ENCODE measurements at regions not wholly inside any gene's neighbourhood (a gene's known extent, or its start where the extent isn't known, plus 50 kb on each side); places are given as distances from the start of the nearest gene placed in this dataset.
"Not testable (repeated sequence)": the region's sequence is repeated elsewhere in the genome, so short reads cannot be mapped to it uniquely, and the experiment has no call there.

DNA sequence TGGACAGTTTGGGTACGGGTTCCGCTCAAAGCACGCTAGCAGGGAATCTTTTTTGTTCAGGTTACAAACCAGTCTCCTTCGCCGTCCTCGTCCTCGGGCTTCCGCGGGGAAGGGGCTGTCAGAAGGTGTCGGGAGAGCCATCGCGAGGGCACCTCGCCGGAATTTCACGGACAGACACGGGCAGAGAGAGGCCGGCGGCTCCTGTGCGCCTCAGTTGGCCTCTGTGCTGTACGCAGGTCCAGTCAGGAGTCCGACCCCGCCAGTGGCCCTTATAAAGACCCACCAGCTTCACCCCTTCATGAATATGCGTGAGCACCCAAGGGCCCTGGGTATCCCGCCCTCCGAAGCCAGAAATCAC lies 362.1 kb upstream of the DEFB115 start:
- H3K9me3 ChIP-seq (ENCODE audit: control insufficient read depth, insufficient read depth, low read length); H3K4me1 ChIP-seq (ENCODE audit: control insufficient read depth, insufficient read depth, low read length); H3K36me3 ChIP-seq (ENCODE audit: control insufficient read depth, insufficient read depth, low read length); H3K27ac ChIP-seq (ENCODE audit: low read depth, low read length); H3K27me3 ChIP-seq (ENCODE audit: control insufficient read depth, insufficient read depth, low read length); DNase-seq (ENCODE audit: low read depth in 4 of 6, low spot score in 6 of 6); H3K4me3 ChIP-seq (ENCODE audit: low read depth, low read length): not testable (repeated sequence)
- whole genome bisulfite sequencing (ENCODE audit: insufficient coverage): 10% methylated on average over 21 of the region's 25 CpGs

DNA sequence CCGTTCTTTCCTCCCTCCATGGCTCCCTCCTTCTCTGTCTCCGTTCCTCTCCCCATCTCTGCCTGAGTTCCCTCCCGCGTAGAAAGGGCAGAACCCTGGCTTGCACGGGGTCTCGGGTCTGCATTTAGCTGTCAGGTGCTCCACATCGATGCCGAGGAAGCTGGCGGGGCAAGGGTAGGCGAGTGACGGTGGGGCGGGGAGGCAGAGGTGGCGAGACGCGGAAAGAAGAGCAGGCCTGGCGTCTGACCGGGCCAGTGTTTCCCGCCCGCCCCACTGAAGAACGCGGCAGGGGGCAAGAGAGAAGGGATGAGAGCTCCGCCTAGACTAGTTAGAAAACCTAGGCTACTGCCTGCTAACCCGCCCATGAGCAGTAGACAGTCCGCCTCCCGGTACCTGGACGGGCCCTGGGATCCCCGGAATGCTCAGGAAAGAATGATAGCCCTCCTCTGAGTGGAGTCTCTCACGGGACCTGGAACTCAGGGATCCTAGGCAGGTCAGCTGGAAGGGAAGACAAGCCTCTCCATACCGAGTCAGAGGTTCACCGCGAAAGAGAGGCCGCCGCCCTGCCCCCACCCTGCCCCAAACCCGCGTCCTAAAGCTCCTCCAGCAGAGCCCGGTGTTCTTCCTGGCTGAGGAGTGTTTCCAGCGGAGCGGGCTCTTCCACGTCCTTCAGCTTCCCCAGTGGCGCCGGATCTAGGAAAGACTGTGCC lies 357.9 kb upstream of the DEFB115 start:
- H3K27me3 ChIP-seq (ENCODE audit: control insufficient read depth, insufficient read depth, low read length): not testable (repeated sequence)

DNA sequence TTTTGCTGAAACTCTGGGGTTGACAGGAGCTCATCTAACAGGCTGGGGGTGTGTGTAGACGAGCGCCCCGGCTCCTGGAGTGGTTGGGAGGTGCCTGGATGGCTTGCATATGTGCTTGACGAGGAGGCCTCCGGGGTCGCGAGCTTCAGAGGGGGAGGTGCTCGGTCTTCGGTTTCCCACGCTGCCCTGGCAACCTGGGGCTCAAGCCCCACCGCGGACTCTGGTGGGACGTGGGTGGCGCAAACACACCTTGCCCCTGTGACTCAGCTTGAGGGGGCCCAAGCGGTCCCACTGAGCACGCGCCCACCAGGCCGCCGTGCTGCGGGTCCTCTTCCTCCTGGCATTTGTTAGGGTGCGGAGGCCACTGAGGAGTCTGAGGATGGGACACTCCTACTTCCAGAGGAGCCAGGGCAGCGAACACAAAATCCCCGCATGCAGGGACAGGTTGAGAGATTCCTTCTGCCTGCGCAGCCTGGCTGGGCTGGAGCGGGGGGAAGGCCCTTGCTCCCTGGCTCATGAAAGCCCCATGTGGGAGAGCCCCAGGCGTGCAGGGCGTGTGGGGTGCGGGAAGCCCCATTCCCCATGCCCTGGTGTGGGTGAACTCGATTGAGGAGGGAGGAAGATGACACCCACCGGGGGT lies 357.3 kb upstream of the DEFB115 start:
- not testable (repeated sequence) for H3K9me3 ChIP-seq (ENCODE audit: control insufficient read depth, insufficient read depth, low read length); DNase-seq (ENCODE audit: low read depth in 4 of 6, low spot score in 6 of 6); H3K27ac ChIP-seq (ENCODE audit: low read depth, low read length); H3K36me3 ChIP-seq (ENCODE audit: control insufficient read depth, insufficient read depth, low read length); H3K4me1 ChIP-seq (ENCODE audit: control insufficient read depth, insufficient read depth, low read length); H3K27me3 ChIP-seq (ENCODE audit: control insufficient read depth, insufficient read depth, low read length); H3K4me3 ChIP-seq (ENCODE audit: low read depth, low read length)
- WGBS (ENCODE audit: insufficient coverage): 41% methylated on average over 24 of the region's 30 CpGs

More for the DNA sequence above, 357.9 kb upstream of the DEFB115 start:
- DNase-seq (ENCODE audit: low read depth in 4 of 6, low spot score in 6 of 6); H3K27ac ChIP-seq (ENCODE audit: low read depth, low read length); H3K4me1 ChIP-seq (ENCODE audit: control insufficient read depth, insufficient read depth, low read length); H3K36me3 ChIP-seq (ENCODE audit: control insufficient read depth, insufficient read depth, low read length); H3K9me3 ChIP-seq (ENCODE audit: control insufficient read depth, insufficient read depth, low read length); H3K4me3 ChIP-seq (ENCODE audit: low read depth, low read length): not testable (repeated sequence)
- WGBS (ENCODE audit: insufficient coverage): 21% methylated on average over 35 of the region's 41 CpGs

DNA sequence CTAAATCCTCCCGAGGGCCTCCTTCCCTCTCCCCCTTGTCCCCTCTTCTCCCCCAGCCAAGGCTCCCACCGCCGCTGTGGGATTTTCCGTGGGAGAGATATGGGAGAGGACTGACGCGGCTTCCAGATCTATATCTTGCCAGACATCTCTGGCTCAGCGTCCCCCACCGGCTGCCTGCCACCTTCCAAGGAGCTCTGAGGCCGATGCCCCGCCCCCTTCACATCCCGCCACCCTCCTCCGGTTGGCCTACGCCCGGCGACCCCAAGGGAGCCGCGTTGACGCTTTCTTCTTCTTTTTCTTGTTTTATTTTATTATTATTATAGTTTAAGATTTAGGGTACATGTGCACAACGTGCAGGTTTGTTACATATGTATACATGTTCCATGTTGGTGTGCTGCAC lies 352.2 kb upstream of the DEFB115 start:
- H3K4me3 ChIP-seq (ENCODE audit: low read depth, low read length): not testable (repeated sequence)

DNA sequence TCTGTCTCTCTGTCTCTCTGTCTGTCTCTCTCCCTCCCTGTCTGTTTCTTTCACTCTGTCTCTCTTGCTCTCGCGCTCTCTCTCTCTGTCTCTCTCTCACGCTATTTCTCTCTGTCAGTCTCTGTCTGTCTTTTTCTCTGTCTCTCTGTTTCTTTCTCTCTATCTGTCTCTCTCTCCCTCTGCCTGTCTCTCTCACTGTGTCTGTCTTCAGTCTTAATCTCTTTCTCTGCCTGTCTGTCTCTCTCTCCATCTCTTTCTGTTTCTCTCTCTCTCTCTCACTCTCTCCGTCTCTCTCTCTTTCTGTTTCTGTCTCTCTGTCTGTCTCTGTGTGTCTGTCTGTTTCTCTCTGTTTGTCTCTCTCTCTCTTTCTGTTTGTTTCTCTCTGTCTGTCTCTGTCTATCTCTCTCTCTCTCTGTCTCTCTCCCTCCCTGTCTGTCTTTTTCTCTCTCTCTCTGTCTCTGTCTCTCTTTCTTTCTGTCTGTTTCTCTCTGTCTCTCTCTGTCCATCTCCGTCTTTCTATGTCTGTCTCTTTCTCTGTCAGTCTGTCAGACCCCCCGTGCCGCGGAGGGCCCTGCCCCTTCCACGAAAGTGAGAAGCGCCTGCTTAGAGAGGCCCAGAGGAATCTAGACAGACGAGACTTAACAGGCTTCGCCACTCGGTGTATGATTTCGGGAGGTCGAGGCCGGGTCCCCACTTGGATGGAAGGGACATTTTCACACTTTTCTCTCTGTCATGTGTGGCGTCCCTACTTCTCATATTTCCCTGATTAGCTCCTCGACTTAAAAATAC lies 346.3 kb upstream of the DEFB115 start:
- H3K9me3 ChIP-seq (ENCODE audit: control insufficient read depth, insufficient read depth, low read length): no peaks in the 10 kb centered on the region
- no peak overlapping the region for H3K4me3 ChIP-seq (ENCODE audit: low read depth, low read length)
- no peaks in the 10 kb centered on the region for H3K4me1 ChIP-seq (ENCODE audit: control insufficient read depth, insufficient read depth, low read length)
- DNase-seq (ENCODE audit: low read depth in 4 of 6, low spot score in 6 of 6): no peak
- H3K36me3 ChIP-seq (ENCODE audit: control insufficient read depth, insufficient read depth, low read length): no peaks in the 10 kb centered on the region
- no peak overlapping the region for H3K27ac ChIP-seq (ENCODE audit: low read depth, low read length)
- no peaks in the 10 kb centered on the region for H3K27me3 ChIP-seq (ENCODE audit: control insufficient read depth, insufficient read depth, low read length)
- 74% methylated on average over 17 of the region's 18 CpGs for WGBS (ENCODE audit: insufficient coverage)

More for the DNA sequence above, 352.2 kb upstream of the DEFB115 start:
- H3K4me1 ChIP-seq (ENCODE audit: control insufficient read depth, insufficient read depth, low read length); DNase-seq (ENCODE audit: low read depth in 4 of 6, low spot score in 6 of 6); H3K27me3 ChIP-seq (ENCODE audit: control insufficient read depth, insufficient read depth, low read length); H3K36me3 ChIP-seq (ENCODE audit: control insufficient read depth, insufficient read depth, low read length); H3K27ac ChIP-seq (ENCODE audit: low read depth, low read length); H3K9me3 ChIP-seq (ENCODE audit: control insufficient read depth, insufficient read depth, low read length): not testable (repeated sequence)
- no CpG with 5 or more reads among the region's 19 CpGs for WGBS (ENCODE audit: insufficient coverage)

DNA sequence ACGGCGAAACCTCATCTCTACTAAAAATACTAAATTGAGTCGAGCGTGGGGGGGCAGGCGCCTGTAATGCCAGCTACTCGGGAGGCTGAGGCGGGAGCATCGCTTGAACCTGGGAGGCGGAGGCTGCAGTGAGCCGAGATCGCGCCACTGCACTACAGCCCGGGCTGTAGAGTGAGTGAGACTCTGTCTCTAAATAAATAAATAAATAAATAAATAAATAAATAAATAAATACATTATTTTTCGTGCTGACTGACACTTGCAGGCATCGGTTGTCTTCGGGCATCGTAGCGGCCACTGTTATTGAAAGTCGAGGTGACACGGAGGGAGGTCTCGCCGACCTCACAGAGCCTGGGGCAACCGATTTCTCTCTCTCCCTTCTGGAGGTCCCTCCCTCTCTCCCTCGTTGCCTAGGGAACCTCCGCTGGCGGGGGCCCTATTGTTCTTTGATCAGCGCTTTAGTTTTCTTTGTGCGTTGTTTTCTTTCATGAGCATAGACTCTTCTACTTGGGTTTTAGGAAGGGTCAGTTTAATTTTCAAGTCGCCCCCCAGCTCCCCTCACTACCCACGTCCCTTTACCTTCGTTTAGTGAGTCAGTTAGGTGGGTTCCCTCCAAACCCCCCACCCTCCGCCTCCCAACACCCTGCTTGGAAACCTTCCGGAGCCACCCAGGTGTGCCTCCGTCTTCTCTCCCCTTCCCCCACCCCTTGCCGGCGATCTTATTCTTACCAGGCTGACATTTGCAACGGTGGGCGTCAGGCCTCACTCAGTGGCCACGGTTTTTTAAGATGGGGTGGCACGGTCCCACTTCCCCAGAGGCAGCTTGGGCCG lies 345.4 kb upstream of the DEFB115 start:
- H3K36me3 ChIP-seq (ENCODE audit: control insufficient read depth, insufficient read depth, low read length); H3K9me3 ChIP-seq (ENCODE audit: control insufficient read depth, insufficient read depth, low read length); H3K27me3 ChIP-seq (ENCODE audit: control insufficient read depth, insufficient read depth, low read length); H3K4me3 ChIP-seq (ENCODE audit: low read depth, low read length); H3K27ac ChIP-seq (ENCODE audit: low read depth, low read length); H3K4me1 ChIP-seq (ENCODE audit: control insufficient read depth, insufficient read depth, low read length); DNase-seq (ENCODE audit: low read depth in 4 of 6, low spot score in 6 of 6): not testable (repeated sequence)
- 43% methylated on average over 7 of the region's 41 CpGs for WGBS (ENCODE audit: insufficient coverage)

DNA sequence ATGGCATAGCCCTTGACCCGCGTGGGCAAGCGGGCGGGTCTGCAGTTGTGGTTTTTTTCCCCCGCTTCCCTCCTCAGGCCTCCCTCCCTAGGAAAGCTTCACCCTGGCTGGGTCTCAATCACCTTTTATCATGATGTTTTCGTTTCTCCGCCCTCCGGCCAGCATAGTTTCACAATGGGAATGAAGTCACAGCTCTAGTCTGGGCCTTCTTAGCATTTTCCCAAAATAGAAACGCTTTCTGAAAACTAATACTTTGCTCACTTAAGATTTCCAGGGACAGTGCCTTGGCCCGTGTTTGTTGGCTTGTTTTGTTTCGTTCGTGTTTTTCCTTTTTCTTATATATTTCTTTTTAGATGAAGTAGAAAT lies 344.8 kb upstream of the DEFB115 start:
- DNase-seq (ENCODE audit: low read depth in 4 of 6, low spot score in 6 of 6); H3K27me3 ChIP-seq (ENCODE audit: control insufficient read depth, insufficient read depth, low read length); H3K9me3 ChIP-seq (ENCODE audit: control insufficient read depth, insufficient read depth, low read length); H3K4me1 ChIP-seq (ENCODE audit: control insufficient read depth, insufficient read depth, low read length); H3K36me3 ChIP-seq (ENCODE audit: control insufficient read depth, insufficient read depth, low read length); H3K4me3 ChIP-seq (ENCODE audit: low read depth, low read length); H3K27ac ChIP-seq (ENCODE audit: low read depth, low read length): not testable (repeated sequence)
- 19% methylated on average over 3 of the region's 12 CpGs for WGBS (ENCODE audit: insufficient coverage)

DNA sequence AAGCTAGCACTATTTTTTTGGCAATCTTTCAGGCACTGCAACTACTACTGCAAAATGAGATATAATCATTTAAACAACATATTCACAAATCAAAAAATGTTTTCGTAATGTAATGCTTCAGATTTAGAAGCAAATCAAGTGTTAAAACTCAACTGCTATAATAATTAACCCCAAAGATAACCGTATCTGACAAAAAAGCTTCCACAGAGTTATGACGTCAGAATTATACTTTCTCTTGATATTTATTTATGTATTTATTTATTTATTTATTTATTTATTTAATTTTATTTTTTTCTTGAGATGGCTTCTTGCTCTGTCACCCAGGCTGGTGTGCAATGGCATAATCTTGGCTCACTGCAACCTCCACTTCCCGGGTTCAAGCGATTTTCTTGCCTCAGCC lies 341.1 kb upstream of the DEFB115 start:
- not testable (repeated sequence) for H3K4me1 ChIP-seq (ENCODE audit: control insufficient read depth, insufficient read depth, low read length); H3K4me3 ChIP-seq (ENCODE audit: low read depth, low read length); DNase-seq (ENCODE audit: low read depth in 4 of 6, low spot score in 6 of 6); H3K36me3 ChIP-seq (ENCODE audit: control insufficient read depth, insufficient read depth, low read length); H3K9me3 ChIP-seq (ENCODE audit: control insufficient read depth, insufficient read depth, low read length); H3K27me3 ChIP-seq (ENCODE audit: control insufficient read depth, insufficient read depth, low read length); H3K27ac ChIP-seq (ENCODE audit: low read depth, low read length)
- WGBS (ENCODE audit: insufficient coverage): 69% methylated on average over 2 of the region's 5 CpGs

DNA sequence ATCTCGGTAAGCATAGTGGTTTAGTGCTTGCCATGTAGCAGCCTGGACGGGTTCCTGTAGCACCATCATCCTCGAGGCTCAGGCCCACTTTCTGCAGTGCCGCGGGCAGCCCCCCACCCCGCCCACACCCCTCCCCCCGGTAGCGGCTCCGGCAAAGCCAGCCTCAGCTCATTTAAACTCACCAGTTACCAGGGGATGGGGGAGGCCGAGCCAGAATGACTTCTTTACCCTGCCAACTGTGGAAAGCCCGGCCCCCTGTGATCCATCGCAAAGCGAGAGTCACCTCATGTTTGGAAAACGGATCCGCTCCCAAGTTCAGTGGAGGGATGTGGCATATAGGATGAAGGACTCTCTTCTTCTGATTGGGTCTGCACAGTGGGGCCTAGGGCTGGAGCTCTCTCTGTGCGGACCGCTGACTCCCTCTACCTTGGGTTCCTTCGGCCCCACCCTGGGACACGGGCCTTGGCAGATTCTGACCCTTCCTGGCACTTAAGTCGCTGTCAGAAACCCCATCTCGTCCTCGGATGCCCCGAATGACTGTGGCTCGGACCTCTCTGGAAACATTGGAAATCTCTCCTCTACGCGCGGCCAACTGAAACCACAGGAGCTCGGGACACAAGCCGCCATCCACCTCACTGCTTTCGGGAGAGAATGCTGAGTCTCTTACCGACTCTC lies 337.8 kb upstream of the DEFB115 start:
- Histone ChIP-seq H3K27me3 (ENCODE audit: control insufficient read depth, insufficient read depth, low read length) (no peaks in the 10 kb centered on the region), H3K4me1 (ENCODE audit: control insufficient read depth, insufficient read depth, low read length) (no peaks in the 10 kb centered on the region), H3K36me3 (ENCODE audit: control insufficient read depth, insufficient read depth, low read length) (no peaks in the 10 kb centered on the region), H3K27ac (ENCODE audit: low read depth, low read length) (no peak overlapping the region), H3K4me3 (ENCODE audit: low read depth, low read length) (no peak overlapping the region), H3K9me3 (ENCODE audit: control insufficient read depth, insufficient read depth, low read length) (no peaks in the 10 kb centered on the region)
- no peak for DNase-seq (ENCODE audit: low read depth in 4 of 6, low spot score in 6 of 6)
- WGBS (ENCODE audit: insufficient coverage): 89% methylated on average over 19 of the region's 31 CpGs
